OCI-LY1 (cell line): ENCODE measurements at regions not wholly inside any gene's neighbourhood (a gene's known extent, or its start where the extent isn't known, plus 50 kb on each side); places are given as distances from the start of the nearest gene placed in this dataset.

Experiments used
- H2AFZ ChIP-seq: fragments of 200-600 bp; sonication (generic), shearing (Covaris generic); 2 replicates; pipeline ENCODE4 v1.6.0; 2014; ENCODE audit warnings: antibody characterized with exemption, mild to moderate bottlenecking, low read length
- H3F3A ChIP-seq: fragments of 200-600 bp; sonication (generic), shearing (Covaris generic); 2 replicates; pipeline ENCODE4 v1.6.0; 2014; ENCODE audit warnings: mild to moderate bottlenecking, antibody characterized with exemption, low read length, moderate library complexity; ENCODE audit not compliant: insufficient read depth
- H3K27ac ChIP-seq: fragments of 200-600 bp; sonication (generic); 2 replicates; pipeline ENCODE4 v1.5.1; 2014; ENCODE audit warnings: low read length, mixed run types, mild to moderate bottlenecking, low read depth; ENCODE audit not compliant: poor library complexity, severe bottlenecking
- H3K27me3 ChIP-seq: fragments of 200-600 bp; sonication (generic); 2 replicates; pipeline ENCODE4 v1.6.0; 2014; ENCODE audit warnings: antibody characterized with exemption, mild to moderate bottlenecking, low read length, moderate library complexity; ENCODE audit not compliant: insufficient read depth
- H3K36me3 ChIP-seq: fragments of 200-600 bp; sonication (generic); 2 replicates; pipeline ENCODE4 v1.6.1; 2014; ENCODE audit warnings: mild to moderate bottlenecking, antibody characterized with exemption, low read length, moderate library complexity, mixed read lengths; ENCODE audit not compliant: insufficient read depth
- H3K4me1 ChIP-seq: fragments of 200-600 bp; sonication (generic); 2 replicates; pipeline ENCODE4 v1.5.1; 2014; ENCODE audit warnings: mild to moderate bottlenecking, low read length, moderate library complexity; ENCODE audit not compliant: insufficient read depth, severe bottlenecking
- H3K4me2 ChIP-seq: fragments of 200-600 bp; sonication (generic), shearing (Covaris generic); 2 replicates; pipeline ENCODE4 v1.6.1; 2014; ENCODE audit warnings: low read length
- H3K4me3 ChIP-seq: fragments of 200-600 bp; sonication (generic); 2 replicates; pipeline ENCODE4 v1.5.1; 2014; ENCODE audit warnings: low read length, low read depth, mild to moderate bottlenecking, mixed read lengths; ENCODE audit not compliant: poor library complexity, severe bottlenecking
- H3K79me2 ChIP-seq: fragments of 200-600 bp; shearing (Covaris generic); 2 replicates; pipeline ENCODE4 v1.6.1; 2016; ENCODE audit warnings: mixed run types, low read length, mixed read lengths; ENCODE audit not compliant: insufficient read depth
- H3K9ac ChIP-seq: fragments of 200-600 bp; sonication (generic), shearing (Covaris generic); 2 replicates; pipeline ENCODE4 v1.6.1; 2014; ENCODE audit warnings: mild to moderate bottlenecking, low read length, mixed read lengths
- H3K9me2 ChIP-seq: fragments of 200-600 bp; sonication (generic), shearing (Covaris generic); 2 replicates; pipeline ENCODE4 v1.6.1; 2014; ENCODE audit warnings: low read depth, mild to moderate bottlenecking, low read length, mixed read lengths
- H3K9me3 ChIP-seq: fragments of 200-600 bp; shearing (Covaris generic); 2 replicates; pipeline ENCODE4 v1.6.1; 2014; ENCODE audit warnings: low read length, mixed read lengths
- H4K20me1 ChIP-seq: fragments of 200-600 bp; sonication (generic), shearing (Covaris generic); 2 replicates; pipeline ENCODE4 v1.6.0; 2016; ENCODE audit warnings: mild to moderate bottlenecking, low read length; ENCODE audit not compliant: insufficient read depth
- CTCF ChIP-seq: fragments of 200-600 bp; sonication (generic), shearing (Covaris generic); IDR thresholded peaks from 2 replicates; pipeline ENCODE4 v1.5.1; 2017; ENCODE audit warnings: mild to moderate bottlenecking, antibody characterized with exemption, low read length, moderate library complexity, mixed read lengths
- EZH2 ChIP-seq: fragments of 200-600 bp; sonication (generic), shearing (Covaris generic); IDR thresholded peaks from 2 replicates; pipeline ENCODE4 v1.8.0; 2017; ENCODE audit warnings: borderline replicate concordance, mixed run types, mild to moderate bottlenecking, antibody characterized with exemption, low read length, moderate library complexity, mixed read lengths

GRCh38 chr7:46996972-46997371, 584.9 kb downstream of the TNS3 start:
- Histone ChIP-seq H3K79me2 (no peaks in the 10 kb centered on the region), H3K4me3 (no peak overlapping the region), H3F3A (no peaks in the 10 kb centered on the region), H4K20me1 (no peaks in the 10 kb centered on the region), H3K9me3 (no peaks in the 10 kb centered on the region), H2AFZ (no peak overlapping the region), H3K9ac (no peak overlapping the region), H3K4me2 (no peak overlapping the region), H3K9me2 (no peaks in the 10 kb centered on the region), H3K4me1 (no peaks in the 10 kb centered on the region), H3K27me3 (no peaks in the 10 kb centered on the region), H3K27ac (no peak overlapping the region), H3K36me3 (no peaks in the 10 kb centered on the region)
- no peak for TF ChIP-seq CTCF
- no peak for TF ChIP-seq EZH2

DNA sequence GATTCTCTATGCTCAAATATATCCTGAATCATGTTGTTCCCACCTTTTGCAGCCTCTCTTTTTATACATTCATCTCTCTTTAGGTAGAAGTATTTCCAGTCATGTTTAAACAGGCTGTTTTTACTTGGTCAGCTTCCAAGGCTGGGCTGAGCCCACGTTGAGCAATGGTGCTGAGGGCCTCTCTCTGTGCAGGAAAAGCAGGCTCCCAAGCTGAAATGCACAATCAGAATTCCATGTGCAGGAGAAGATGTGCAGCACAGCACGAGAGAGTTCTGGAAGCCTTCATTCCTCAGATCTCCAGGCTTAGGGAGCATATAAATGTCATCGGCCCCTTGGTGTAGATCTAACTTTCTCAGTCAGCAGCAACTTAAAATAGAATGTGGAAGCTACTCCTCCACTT, 588.5 kb downstream of the TNS3 start:
- H3F3A ChIP-seq, result no peaks in the 10 kb centered on the region
- H3K79me2 ChIP-seq, result no peaks in the 10 kb centered on the region
- no peak overlapping the region for H3K4me2 ChIP-seq

DNA sequence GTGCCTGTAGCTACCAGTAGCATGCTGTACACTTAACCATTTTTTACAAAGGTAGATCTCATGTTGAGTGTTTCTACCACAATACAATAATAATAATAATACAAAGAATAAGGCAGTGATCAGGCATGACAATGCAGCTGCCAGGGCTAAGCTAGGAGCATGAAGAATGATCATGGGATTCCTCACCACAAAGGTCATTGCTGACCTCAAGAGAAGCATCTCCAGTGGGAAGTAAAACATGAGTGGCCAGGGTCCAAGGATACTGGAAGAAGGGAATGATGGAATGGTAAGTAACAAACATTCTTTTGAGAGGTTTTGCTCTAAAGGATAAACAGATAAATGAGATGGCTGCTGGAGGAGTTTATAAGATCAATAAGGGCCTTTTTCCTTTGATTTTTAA, 591.1 kb downstream of the TNS3 start:
- Histone ChIP-seq H3K27ac (no peak overlapping the region), H3K4me3 (no peak overlapping the region), H3K9me3 (no peaks in the 10 kb centered on the region), H4K20me1 (no peaks in the 10 kb centered on the region), H3K9me2 (no peaks in the 10 kb centered on the region), H2AFZ (no peak overlapping the region), H3K4me1 (no peaks in the 10 kb centered on the region), H3K27me3 (no peaks in the 10 kb centered on the region), H3F3A (no peaks in the 10 kb centered on the region), H3K36me3 (no peaks in the 10 kb centered on the region), H3K4me2 (no peak overlapping the region), H3K79me2 (no peaks in the 10 kb centered on the region), H3K9ac (no peak overlapping the region)
- no peak for TF ChIP-seq EZH2
- TF ChIP-seq CTCF, result no peak

More for the DNA sequence above, 588.5 kb downstream of the TNS3 start:
- TF ChIP-seq EZH2 (no peak), CTCF (no peak)
- H3K27ac ChIP-seq, result no peak overlapping the region
- no peak overlapping the region for H2AFZ ChIP-seq
- no peaks in the 10 kb centered on the region for H3K27me3 ChIP-seq
- H3K4me3 ChIP-seq, result no peak overlapping the region
- no peaks in the 10 kb centered on the region for H3K36me3 ChIP-seq
- H3K9me3 ChIP-seq, result no peaks in the 10 kb centered on the region
- H3K4me1 ChIP-seq, result no peaks in the 10 kb centered on the region
- H3K9me2 ChIP-seq, result no peaks in the 10 kb centered on the region
- H4K20me1 ChIP-seq, result no peaks in the 10 kb centered on the region
- H3K9ac ChIP-seq, result no peak overlapping the region
